HEK293 (cell line): ENCODE measurements at regions not wholly inside any gene's neighbourhood (a gene's known extent, or its start where the extent isn't known, plus 50 kb on each side); places are given as distances from the start of the nearest gene placed in this dataset.

ENCODE experiments used
- CTCF ChIP-seq: fragments of 450-650 bp; formaldehyde crosslinking; IDR thresholded peaks from 2 replicates; pipeline ENCODE4 v1.5.1; 2016; ENCODE audit warnings: missing biosample characterization, missing genetic modification characterization
- ZNF114 ChIP-seq: fragments of 450-650 bp; formaldehyde crosslinking; IDR thresholded peaks from 2 replicates; pipeline ENCODE4 v1.5.0; 2017; ENCODE audit warnings: missing biosample characterization, missing genetic modification characterization
- ZNF76 ChIP-seq: fragments of 450-650 bp; formaldehyde crosslinking; IDR thresholded peaks from 2 replicates; pipeline ENCODE4; 2016; ENCODE audit warnings: low read depth, missing biosample characterization, missing genetic modification characterization, borderline replicate concordance
- ZNF777 ChIP-seq: fragments of 450-650 bp; formaldehyde crosslinking; IDR thresholded peaks from 2 replicates; pipeline ENCODE4 v1.5.1; 2017; ENCODE audit warnings: missing biosample characterization, missing genetic modification characterization, borderline replicate concordance
- ZNF843 ChIP-seq: fragments of 450-650 bp; formaldehyde crosslinking; IDR thresholded peaks from 2 replicates; pipeline ENCODE4 v1.5.1; 2016; ENCODE audit warnings: missing biosample characterization, missing genetic modification characterization

- TF ChIP-seq ZNF114 (tag by site-specific recombination) (no peak), CTCF (tag by site-specific recombination) (no peak), ZNF843 (tag by site-specific recombination) (no peak), ZNF76 (tag by site-specific recombination) (no peak), ZNF777 (tag by site-specific recombination) (no peak)
Measured at GRCh38 chr11:79616392-79616851, 175.6 kb upstream of the TENM4 start.
